Upper lobe of left lung (tissue), 4 donors: ENCODE measurements at regions not wholly inside any gene's neighbourhood (a gene's known extent, or its start where the extent isn't known, plus 50 kb on each side); places are given as distances from the start of the nearest gene placed in this dataset.

Experiments used
- POLR2A ChIP-seq, 4 donors: fragments of 450-650 bp; IDR thresholded peaks; one replicate each; pipeline ENCODE4 v1.5.1; 2016 to 2017; ENCODE audit warnings: antibody characterized with exemption in 4 of 4, mild to moderate bottlenecking in 2 of 4
- POLR2AphosphoS5 ChIP-seq, 2 donors: sonication (generic); formaldehyde crosslinking; IDR thresholded peaks; one replicate each; pipeline ENCODE4 v1.5.1; 2017; ENCODE audit warnings: antibody characterized with exemption in 2 of 2
- TF ChIP-seq, protein P1 (sequence below), 6 experiments: fragments of 450-650 bp in 4 of 6; fragments of 200-600 bp in 2 of 6; sonication (generic) in 2 of 6; IDR thresholded peaks; one replicate each; pipeline ENCODE4 v1.5.1; 2016 to 2019; ENCODE audit warnings: antibody characterized with exemption in 6 of 6

DNA sequence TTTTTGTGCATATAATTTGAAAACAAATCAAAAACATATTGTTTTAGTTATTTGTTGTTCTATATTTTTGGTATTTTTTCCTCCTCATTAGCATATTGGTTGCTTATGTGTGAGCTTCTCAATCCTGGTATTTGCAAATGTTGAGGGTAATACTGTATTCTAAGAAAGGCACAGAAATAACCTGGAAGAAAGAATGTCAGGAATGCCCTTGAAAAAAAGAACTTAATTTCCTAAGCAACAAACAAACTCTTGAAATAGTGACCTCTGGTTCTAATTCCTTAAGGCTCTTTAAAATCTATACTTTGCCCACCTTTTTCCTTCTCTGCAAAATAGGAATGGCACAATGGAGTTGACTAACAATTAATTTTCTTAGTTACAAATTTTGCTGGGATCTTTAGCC lies 117.5 kb downstream of the HMHB1 start:
- TF ChIP-seq POLR2A (IDR thresholded peaks at IDR 0.05) (no peak), POLR2AphosphoS5 (IDR thresholded peaks at IDR 0.05) (no peak)
- TF ChIP-seq, protein P1, sequence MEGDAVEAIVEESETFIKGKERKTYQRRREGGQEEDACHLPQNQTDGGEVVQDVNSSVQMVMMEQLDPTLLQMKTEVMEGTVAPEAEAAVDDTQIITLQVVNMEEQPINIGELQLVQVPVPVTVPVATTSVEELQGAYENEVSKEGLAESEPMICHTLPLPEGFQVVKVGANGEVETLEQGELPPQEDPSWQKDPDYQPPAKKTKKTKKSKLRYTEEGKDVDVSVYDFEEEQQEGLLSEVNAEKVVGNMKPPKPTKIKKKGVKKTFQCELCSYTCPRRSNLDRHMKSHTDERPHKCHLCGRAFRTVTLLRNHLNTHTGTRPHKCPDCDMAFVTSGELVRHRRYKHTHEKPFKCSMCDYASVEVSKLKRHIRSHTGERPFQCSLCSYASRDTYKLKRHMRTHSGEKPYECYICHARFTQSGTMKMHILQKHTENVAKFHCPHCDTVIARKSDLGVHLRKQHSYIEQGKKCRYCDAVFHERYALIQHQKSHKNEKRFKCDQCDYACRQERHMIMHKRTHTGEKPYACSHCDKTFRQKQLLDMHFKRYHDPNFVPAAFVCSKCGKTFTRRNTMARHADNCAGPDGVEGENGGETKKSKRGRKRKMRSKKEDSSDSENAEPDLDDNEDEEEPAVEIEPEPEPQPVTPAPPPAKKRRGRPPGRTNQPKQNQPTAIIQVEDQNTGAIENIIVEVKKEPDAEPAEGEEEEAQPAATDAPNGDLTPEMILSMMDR (IDR thresholded peaks at IDR 0.05), result no peak
